Mucosa of descending colon (tissue), 3 donors: ENCODE measurements at regions not wholly inside any gene's neighbourhood (a gene's known extent, or its start where the extent isn't known, plus 50 kb on each side); places are given as distances from the start of the nearest gene placed in this dataset.

Experiments
- ATAC-seq: fragments of 200-7000 bp; cut with Tn5 transposase; one replicate; pipeline ENCODE4 v1.9.1; 2020; ENCODE audit warnings: mild to moderate bottlenecking, moderate library complexity
- DNase-seq, 3 donors: peaks; one replicate each; pipeline ENCODE4 v3.0.0-alpha.2; 2020
- H3K36me3 ChIP-seq: fragments of 200-600 bp; one replicate; pipeline ENCODE4 v1.8.0; 2021; ENCODE audit warnings: low read depth, mild to moderate bottlenecking
- H3K4me1 ChIP-seq: fragments of 200-600 bp; one replicate; pipeline ENCODE4 v1.8.0; 2021; ENCODE audit warnings: low read depth, mild to moderate bottlenecking
- H3K4me3 ChIP-seq: fragments of 200-600 bp; one replicate; pipeline ENCODE4 v1.8.0; 2021; ENCODE audit warnings: mild to moderate bottlenecking
- H3K9me3 ChIP-seq: fragments of 200-600 bp; one replicate; pipeline ENCODE4 v1.8.0; 2021; ENCODE audit warnings: mild to moderate bottlenecking
- CTCF ChIP-seq: fragments of 200-600 bp; IDR thresholded peaks from one replicate; pipeline ENCODE4 v1.8.0; 2022; ENCODE audit warnings: antibody characterized with exemption, mild to moderate bottlenecking
- intact Hi-C, 2 donors: fragments of 100-400 bp; cut with DNase I in 1 of 2; cut with micrococcal nuclease in 1 of 2; formaldehyde crosslinking; loops; one replicate each; pipeline versions ENCODE4 v1.11.0 to v1.11.1; 2022; cut with DNase I, micrococcal nuclease
- donor health status: DM: no; HTN: no; CAD: no; lungs with moderate emphysema.
- donor health status: DM: no; HTN: no; CAD: no.
- donor health status: DM: no; HTN: yes; CAD: no.

GRCh38 chr10:15985690-15986089, 125.4 kb upstream of the MINDY3 start:
- intact Hi-C loops: no loop called here
- no peak for TF ChIP-seq CTCF
- Histone ChIP-seq H3K4me3 (no peak overlapping the region), H3K36me3 (no peaks in the 10 kb centered on the region), H3K4me1 (no peaks in the 10 kb centered on the region), H3K9me3 (no peaks in the 10 kb centered on the region)
- no peak for ATAC-seq
- DNase-seq: no peak

- DNase-seq (no peak), ATAC-seq (no peak)
- Histone ChIP-seq H3K4me1 (no peaks in the 10 kb centered on the region), H3K4me3 (no peak overlapping the region), H3K36me3 (no peaks in the 10 kb centered on the region), H3K9me3 (peaks cover 5% of the 10 kb centered on the region)
- TF ChIP-seq CTCF: no peak
- intact Hi-C loops: no loop called here
These were observed 130.3 kb upstream of the MINDY3 start for GRCh38 chr10:15990535-15991129.

DNA sequence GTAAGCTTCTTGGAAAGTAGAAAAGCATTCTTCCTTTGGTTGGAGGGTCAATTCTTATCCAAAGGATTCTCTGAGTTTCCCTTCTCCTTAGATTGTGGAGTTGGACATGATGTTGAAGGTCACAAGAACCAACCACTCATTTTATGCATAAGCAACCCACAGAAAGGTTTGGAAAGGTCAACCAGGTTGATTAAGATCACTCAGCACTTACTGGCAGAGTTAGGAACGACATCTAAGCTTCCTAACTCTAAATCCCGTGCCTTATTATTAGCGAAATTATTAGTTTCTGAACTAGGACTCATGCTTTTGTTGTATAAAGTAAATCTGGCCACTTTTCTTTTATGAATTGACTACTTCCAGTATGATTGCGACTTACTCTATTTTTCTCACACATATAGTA, 137.0 kb upstream of the MINDY3 start:
- Histone ChIP-seq H3K36me3 (no peaks in the 10 kb centered on the region), H3K4me1 (no peaks in the 10 kb centered on the region), H3K9me3 (peaks cover 5% of the 10 kb centered on the region), H3K4me3 (no peak overlapping the region)
- DNase-seq (no peak), ATAC-seq (no peak)
- TF ChIP-seq CTCF: no peak
- intact Hi-C loops: no loop called here

GRCh38 chr10:16001581-16001980, 141.3 kb upstream of the MINDY3 start:
- Histone ChIP-seq H3K9me3 (peaks cover 14% of the 10 kb centered on the region), H3K4me1 (no peaks in the 10 kb centered on the region), H3K36me3 (no peaks in the 10 kb centered on the region), H3K4me3 (no peak overlapping the region)
- DNase-seq (no peak), ATAC-seq (no peak)
- no peak for TF ChIP-seq CTCF
- intact Hi-C loops: no loop called here

- DNase-seq (no peak), ATAC-seq (no peak)
- no peak for TF ChIP-seq CTCF
- intact Hi-C loops: no loop called here
- no peaks in the 10 kb centered on the region for H3K4me1 ChIP-seq
- H3K4me3 ChIP-seq: no peak overlapping the region
- no peaks in the 10 kb centered on the region for H3K36me3 ChIP-seq
- peaks cover 11% of the 10 kb centered on the region for H3K9me3 ChIP-seq
These were observed 149.5 kb upstream of the MINDY3 start for GRCh38 chr10:16009785-16010184.

- H3K36me3 ChIP-seq: no peaks in the 10 kb centered on the region
- TF ChIP-seq CTCF: no peak
- no peak for DNase-seq
- H3K9me3 ChIP-seq: no peaks in the 10 kb centered on the region
- no peak for ATAC-seq
- no peaks in the 10 kb centered on the region for H3K4me1 ChIP-seq
- intact Hi-C loops: no loop called here
- no peak overlapping the region for H3K4me3 ChIP-seq
These were observed 151.2 kb upstream of the MINDY3 start for GRCh38 chr10:16011548-16011947.
